K562 (cell line): ENCODE measurements at regions not wholly inside any gene's neighbourhood (a gene's known extent, or its start where the extent isn't known, plus 50 kb on each side); places are given as distances from the start of the nearest gene placed in this dataset.

ENCODE experiments used
- CBX1 ChIP-seq: sonication (generic); IDR thresholded peaks from 2 replicates; pipeline ENCODE4 v1.6.1; 2016; ENCODE audit warnings: antibody characterized with exemption, low read depth, mild to moderate bottlenecking
- CHD2 ChIP-seq: IDR thresholded peaks from 2 replicates; pipeline ENCODE4 v1.6.1; 2011; ENCODE audit warnings: low read depth, low read length
- DPF2 ChIP-seq: fragments of 450-650 bp; IDR thresholded peaks from 2 replicates; pipeline ENCODE4 v1.6.1; 2016
- HEY1 ChIP-seq: fragments of 250-450 bp; sonication (Bioruptor Pico); IDR thresholded peaks from 2 replicates; pipeline ENCODE4 v1.5.0; 2020; ENCODE audit warnings: mild to moderate bottlenecking, moderate library complexity, borderline replicate concordance
- MCM5 ChIP-seq: fragments of 450-650 bp; IDR thresholded peaks from 2 replicates; pipeline ENCODE4 v1.6.1; 2016; ENCODE audit warnings: low read depth
- NFE2 ChIP-seq: IDR thresholded peaks from 2 replicates; pipeline ENCODE4 v1.6.1; 2014; ENCODE audit warnings: antibody characterized with exemption, low read depth
- RFX1 ChIP-seq: fragments of 450-650 bp; IDR thresholded peaks from 2 replicates; pipeline ENCODE4 v1.6.1; 2016; ENCODE audit warnings: mild to moderate bottlenecking, moderate library complexity
- SMAD1 ChIP-seq: fragments of 150-350 bp; IDR thresholded peaks from 2 replicates; pipeline ENCODE4 v1.6.1; 2014; ENCODE audit warnings: low read length, low read depth; ENCODE audit not compliant: partially characterized antibody
- SNRNP70 ChIP-seq: fragments of 200-400 bp; formaldehyde crosslinking; optimal IDR thresholded peaks from 2 replicates; pipeline ENCODE3; 2017; ENCODE audit warnings: low read depth, low read length
- ZC3H8 ChIP-seq: fragments of 450-650 bp; IDR thresholded peaks from 2 replicates; pipeline ENCODE4 v1.6.1; 2017
- ZNF583 ChIP-seq: fragments of 250-450 bp; sonication (Bioruptor Pico); IDR thresholded peaks from 2 replicates; pipeline ENCODE4 v1.4.0; 2020
- ZNF668 ChIP-seq: fragments of 250-450 bp; sonication (Bioruptor Pico); IDR thresholded peaks from 2 replicates; pipeline ENCODE4 v1.8.0; 2022; ENCODE audit warnings: mild to moderate bottlenecking, inconsistent platforms
- TF ChIP-seq, protein P1 (sequence below), 2 experiments: IDR thresholded peaks in 1 of 2; conservative IDR thresholded peaks in 1 of 2; 2 replicates each; pipeline ENCODE4 v1.6.1; 2016; ENCODE audit warnings: low read depth in 2 of 2, mild to moderate bottlenecking in 1 of 2, missing compliant biosample characterization in 1 of 2, missing genetic modification characterization in 1 of 2, moderate library complexity in 1 of 2
- TF ChIP-seq, protein P2 (sequence below): fragments of 450-650 bp; formaldehyde crosslinking; IDR thresholded peaks from 2 replicates; pipeline ENCODE4 v1.4.0; 2020; ENCODE audit warnings: mild to moderate bottlenecking, moderate library complexity
- TF ChIP-seq, protein P3 (sequence below): fragments of 450-650 bp; formaldehyde crosslinking; IDR thresholded peaks from 2 replicates; pipeline ENCODE4 v1.4.0; 2022; ENCODE audit warnings: mild to moderate bottlenecking, moderate library complexity
- TF ChIP-seq, protein P4 (sequence below): sonication (generic); formaldehyde crosslinking; IDR thresholded peaks from 2 replicates; pipeline ENCODE4 v1.9.0; 2022; ENCODE audit warnings: mild to moderate bottlenecking, missing genetic modification reagents
- TF ChIP-seq, protein P5 (sequence below): fragments of 450-650 bp; conservative IDR thresholded peaks from 2 replicates; pipeline ENCODE4 v1.6.1; 2016; ENCODE audit warnings: missing genetic modification characterization, low read depth, mild to moderate bottlenecking, control low read depth, missing compliant biosample characterization
- TF ChIP-seq, protein P6 (sequence below), 2 experiments: IDR thresholded peaks; 2 replicates each; pipeline ENCODE4 v1.6.1; 2012; ENCODE audit warnings: improper control_type of control experiment in 2 of 2, low read depth in 2 of 2, low read length in 2 of 2, borderline replicate concordance in 1 of 2

DNA sequence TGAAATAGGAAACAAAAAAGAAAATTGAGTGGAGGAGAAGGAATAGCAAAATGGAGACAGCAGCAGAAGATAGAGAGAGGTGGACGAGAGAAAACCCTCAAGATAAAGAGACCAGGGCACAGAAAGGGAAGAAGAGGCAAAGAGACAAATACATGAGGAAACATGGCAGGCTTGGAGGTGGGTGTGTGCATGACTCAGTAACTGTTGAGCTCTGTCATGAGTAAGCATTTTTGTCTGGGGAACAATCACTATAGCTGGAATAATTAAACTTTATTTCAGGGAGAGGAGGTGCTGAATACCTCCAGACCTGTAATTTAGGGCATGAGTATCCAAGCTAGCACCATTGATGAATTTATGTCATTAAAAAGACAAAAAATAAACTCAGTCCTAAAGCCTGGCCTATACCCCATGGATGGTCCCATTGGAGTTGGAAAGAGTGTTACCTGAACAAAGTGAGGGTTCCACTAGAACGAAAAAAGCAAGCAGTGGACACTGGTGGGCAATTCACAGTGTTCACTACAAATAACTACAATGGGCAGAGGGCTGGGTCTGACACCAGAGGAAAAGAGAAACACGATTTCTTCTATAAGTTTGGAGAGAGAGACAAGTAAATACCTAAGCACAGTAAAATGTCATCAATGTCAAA lies 145.5 kb downstream of the ADCYAP1 start (continued):
- TF ChIP-seq, protein P1, sequence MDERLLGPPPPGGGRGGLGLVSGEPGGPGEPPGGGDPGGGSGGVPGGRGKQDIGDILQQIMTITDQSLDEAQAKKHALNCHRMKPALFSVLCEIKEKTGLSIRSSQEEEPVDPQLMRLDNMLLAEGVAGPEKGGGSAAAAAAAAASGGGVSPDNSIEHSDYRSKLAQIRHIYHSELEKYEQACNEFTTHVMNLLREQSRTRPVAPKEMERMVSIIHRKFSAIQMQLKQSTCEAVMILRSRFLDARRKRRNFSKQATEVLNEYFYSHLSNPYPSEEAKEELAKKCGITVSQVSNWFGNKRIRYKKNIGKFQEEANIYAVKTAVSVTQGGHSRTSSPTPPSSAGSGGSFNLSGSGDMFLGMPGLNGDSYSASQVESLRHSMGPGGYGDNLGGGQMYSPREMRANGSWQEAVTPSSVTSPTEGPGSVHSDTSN (CRISPR knock-in tag; IDR thresholded peaks at IDR 0.05; ENCODE audit: low read depth): no peak
- TF ChIP-seq, protein P1 (tag; conservative IDR thresholded peaks at IDR 0.05; ENCODE audit: low read depth): peak; percentile 60
- no peak for TF ChIP-seq HEY1 (CRISPR knock-in tag)
- peak; percentile 95 for TF ChIP-seq DPF2
- peak; percentile 99 for TF ChIP-seq NFE2
- no peak for TF ChIP-seq RFX1
- no peak for TF ChIP-seq CBX1
- TF ChIP-seq MCM5: no peak
- TF ChIP-seq SMAD1: no peak
- TF ChIP-seq, protein P2, sequence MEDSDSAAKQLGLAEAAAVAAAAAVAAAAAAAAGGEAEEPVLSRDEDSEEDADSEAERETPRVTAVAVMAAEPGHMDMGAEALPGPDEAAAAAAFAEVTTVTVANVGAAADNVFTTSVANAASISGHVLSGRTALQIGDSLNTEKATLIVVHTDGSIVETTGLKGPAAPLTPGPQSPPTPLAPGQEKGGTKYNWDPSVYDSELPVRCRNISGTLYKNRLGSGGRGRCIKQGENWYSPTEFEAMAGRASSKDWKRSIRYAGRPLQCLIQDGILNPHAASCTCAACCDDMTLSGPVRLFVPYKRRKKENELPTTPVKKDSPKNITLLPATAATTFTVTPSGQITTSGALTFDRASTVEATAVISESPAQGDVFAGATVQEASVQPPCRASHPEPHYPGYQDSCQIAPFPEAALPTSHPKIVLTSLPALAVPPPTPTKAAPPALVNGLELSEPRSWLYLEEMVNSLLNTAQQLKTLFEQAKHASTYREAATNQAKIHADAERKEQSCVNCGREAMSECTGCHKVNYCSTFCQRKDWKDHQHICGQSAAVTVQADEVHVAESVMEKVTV (CRISPR knock-in tag): no peak
- no peak for TF ChIP-seq ZNF583
- TF ChIP-seq, protein P3, sequence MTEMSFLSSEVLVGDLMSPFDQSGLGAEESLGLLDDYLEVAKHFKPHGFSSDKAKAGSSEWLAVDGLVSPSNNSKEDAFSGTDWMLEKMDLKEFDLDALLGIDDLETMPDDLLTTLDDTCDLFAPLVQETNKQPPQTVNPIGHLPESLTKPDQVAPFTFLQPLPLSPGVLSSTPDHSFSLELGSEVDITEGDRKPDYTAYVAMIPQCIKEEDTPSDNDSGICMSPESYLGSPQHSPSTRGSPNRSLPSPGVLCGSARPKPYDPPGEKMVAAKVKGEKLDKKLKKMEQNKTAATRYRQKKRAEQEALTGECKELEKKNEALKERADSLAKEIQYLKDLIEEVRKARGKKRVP (CRISPR knock-in tag): no peak
- TF ChIP-seq, protein P4, sequence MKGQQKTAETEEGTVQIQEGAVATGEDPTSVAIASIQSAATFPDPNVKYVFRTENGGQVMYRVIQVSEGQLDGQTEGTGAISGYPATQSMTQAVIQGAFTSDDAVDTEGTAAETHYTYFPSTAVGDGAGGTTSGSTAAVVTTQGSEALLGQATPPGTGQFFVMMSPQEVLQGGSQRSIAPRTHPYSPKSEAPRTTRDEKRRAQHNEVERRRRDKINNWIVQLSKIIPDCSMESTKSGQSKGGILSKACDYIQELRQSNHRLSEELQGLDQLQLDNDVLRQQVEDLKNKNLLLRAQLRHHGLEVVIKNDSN: no peak
- no peak for TF ChIP-seq SNRNP70
- TF ChIP-seq ZC3H8: no peak
- TF ChIP-seq, protein P5, sequence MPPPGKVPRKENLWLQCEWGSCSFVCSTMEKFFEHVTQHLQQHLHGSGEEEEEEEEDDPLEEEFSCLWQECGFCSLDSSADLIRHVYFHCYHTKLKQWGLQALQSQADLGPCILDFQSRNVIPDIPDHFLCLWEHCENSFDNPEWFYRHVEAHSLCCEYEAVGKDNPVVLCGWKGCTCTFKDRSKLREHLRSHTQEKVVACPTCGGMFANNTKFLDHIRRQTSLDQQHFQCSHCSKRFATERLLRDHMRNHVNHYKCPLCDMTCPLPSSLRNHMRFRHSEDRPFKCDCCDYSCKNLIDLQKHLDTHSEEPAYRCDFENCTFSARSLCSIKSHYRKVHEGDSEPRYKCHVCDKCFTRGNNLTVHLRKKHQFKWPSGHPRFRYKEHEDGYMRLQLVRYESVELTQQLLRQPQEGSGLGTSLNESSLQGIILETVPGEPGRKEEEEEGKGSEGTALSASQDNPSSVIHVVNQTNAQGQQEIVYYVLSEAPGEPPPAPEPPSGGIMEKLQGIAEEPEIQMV (tag): no peak
- TF ChIP-seq, protein P6, sequence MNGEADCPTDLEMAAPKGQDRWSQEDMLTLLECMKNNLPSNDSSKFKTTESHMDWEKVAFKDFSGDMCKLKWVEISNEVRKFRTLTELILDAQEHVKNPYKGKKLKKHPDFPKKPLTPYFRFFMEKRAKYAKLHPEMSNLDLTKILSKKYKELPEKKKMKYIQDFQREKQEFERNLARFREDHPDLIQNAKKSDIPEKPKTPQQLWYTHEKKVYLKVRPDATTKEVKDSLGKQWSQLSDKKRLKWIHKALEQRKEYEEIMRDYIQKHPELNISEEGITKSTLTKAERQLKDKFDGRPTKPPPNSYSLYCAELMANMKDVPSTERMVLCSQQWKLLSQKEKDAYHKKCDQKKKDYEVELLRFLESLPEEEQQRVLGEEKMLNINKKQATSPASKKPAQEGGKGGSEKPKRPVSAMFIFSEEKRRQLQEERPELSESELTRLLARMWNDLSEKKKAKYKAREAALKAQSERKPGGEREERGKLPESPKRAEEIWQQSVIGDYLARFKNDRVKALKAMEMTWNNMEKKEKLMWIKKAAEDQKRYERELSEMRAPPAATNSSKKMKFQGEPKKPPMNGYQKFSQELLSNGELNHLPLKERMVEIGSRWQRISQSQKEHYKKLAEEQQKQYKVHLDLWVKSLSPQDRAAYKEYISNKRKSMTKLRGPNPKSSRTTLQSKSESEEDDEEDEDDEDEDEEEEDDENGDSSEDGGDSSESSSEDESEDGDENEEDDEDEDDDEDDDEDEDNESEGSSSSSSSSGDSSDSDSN (IDR thresholded peaks at IDR 0.05; ENCODE audit: borderline replicate concordance in 1 of 2, low read depth in 2 of 2, low read length in 2 of 2): no peak
- TF ChIP-seq CHD2: no peak
- TF ChIP-seq ZNF668: no peak
